ENCODE measurements at regions not wholly inside any gene's neighbourhood (a gene's known extent, or its start where the extent isn't known, plus 50 kb on each side); places are given as distances from the start of the nearest gene placed in this dataset.

DNA sequence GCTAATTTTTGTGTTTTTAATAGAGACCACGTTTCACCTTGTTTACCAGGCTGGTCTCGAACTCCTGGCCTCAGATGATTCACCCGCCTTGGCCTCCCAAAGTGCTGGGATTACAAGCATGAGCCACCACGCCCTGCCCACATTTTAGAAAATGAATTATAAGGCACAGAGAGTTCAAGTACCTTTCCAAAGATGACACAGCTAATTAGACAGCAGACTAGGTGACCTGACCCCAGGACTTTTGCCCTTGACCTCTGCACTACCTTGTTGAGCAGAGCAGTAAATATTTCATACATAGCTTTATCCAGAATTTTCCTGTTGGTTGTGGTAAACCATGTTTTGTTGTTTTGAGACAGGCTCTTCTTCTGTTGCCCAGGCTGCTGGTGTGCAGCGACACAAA is 131.3 kb upstream of the KCTD7 start:
- TF ChIP-seq CTCF (IDR thresholded peaks at IDR 0.05) = no peak
- TF ChIP-seq POLR2A (IDR thresholded peaks at IDR 0.05) = no peak
- TF ChIP-seq EP300 (IDR thresholded peaks at IDR 0.05) = no peak
- no peak for TF ChIP-seq POLR2AphosphoS5 (IDR thresholded peaks at IDR 0.05)
